Ishikawa (cell line): ENCODE measurements at regions not wholly inside any gene's neighbourhood (a gene's known extent, or its start where the extent isn't known, plus 50 kb on each side); places are given as distances from the start of the nearest gene placed in this dataset.
A peak's percentile ranks its signal among the peaks of the same experiment; 100 is the strongest.

Source experiments
- CEBPB ChIP-seq: IDR thresholded peaks from 2 replicates; pipeline ENCODE4 v1.6.1; 2012
- CREB1 ChIP-seq: IDR thresholded peaks from 2 replicates; pipeline ENCODE4 v1.6.1; 2012; ENCODE audit warnings: low read depth
- EGR1 ChIP-seq: IDR thresholded peaks from 2 replicates; pipeline ENCODE4 v1.6.1; 2012
- EP300 ChIP-seq: IDR thresholded peaks from 2 replicates; pipeline ENCODE4 v1.6.1; 2012; ENCODE audit warnings: borderline replicate concordance
- FOXM1 ChIP-seq: IDR thresholded peaks from 2 replicates; pipeline ENCODE4 v1.6.1; 2012; ENCODE audit warnings: low read depth, borderline replicate concordance
- NFIC ChIP-seq: IDR thresholded peaks from 2 replicates; pipeline ENCODE4 v1.6.1; 2012
- RAD21 ChIP-seq: IDR thresholded peaks from 2 replicates; pipeline ENCODE4 v1.6.1; 2012; ENCODE audit warnings: low read depth
- TAF1 ChIP-seq: IDR thresholded peaks from 2 replicates; pipeline ENCODE4 v1.6.1; 2012; ENCODE audit warnings: low read depth, mild to moderate bottlenecking
- TCF12 ChIP-seq: IDR thresholded peaks from 2 replicates; pipeline ENCODE4 v1.6.1; 2012; ENCODE audit warnings: low read depth
- TEAD4 ChIP-seq: IDR thresholded peaks from 2 replicates; pipeline ENCODE4 v1.6.1; 2012
- YY1 ChIP-seq: IDR thresholded peaks from 2 replicates; pipeline ENCODE4 v1.6.1; 2012; ENCODE audit warnings: low read depth
- ZBTB7A ChIP-seq: IDR thresholded peaks from 2 replicates; pipeline ENCODE4 v1.6.1; 2012; ENCODE audit warnings: low read depth
- TF ChIP-seq, protein P1 (sequence below): IDR thresholded peaks from 2 replicates; pipeline ENCODE4 v1.6.1; 2012; ENCODE audit warnings: low read depth, mild to moderate bottlenecking
- TF ChIP-seq, protein P2 (sequence below): IDR thresholded peaks from 2 replicates; pipeline ENCODE4 v1.6.1; 2012
- TF ChIP-seq, protein P3 (sequence below): IDR thresholded peaks from 2 replicates; pipeline ENCODE4 v1.6.1; 2012

DNA sequence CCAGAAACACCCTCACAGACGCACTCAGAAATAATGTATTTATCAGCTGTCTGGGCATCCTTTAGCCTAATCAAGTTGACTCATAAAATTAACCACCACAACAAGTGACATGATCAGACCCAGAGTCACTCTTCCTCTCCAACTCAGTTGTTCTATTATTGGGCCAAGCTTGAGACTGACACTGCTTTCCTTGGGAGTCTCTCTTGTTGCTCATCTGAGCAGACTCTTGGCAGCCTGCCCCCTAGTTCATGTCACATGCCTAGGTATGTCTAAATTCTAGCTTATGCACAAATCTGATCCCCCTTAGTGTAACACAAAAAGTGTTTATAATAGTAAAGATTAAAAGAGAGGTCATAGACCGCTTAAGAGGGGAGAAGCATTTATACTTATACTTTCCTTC lies 72.6 kb upstream of the ADAMTS3 start:
- no peak for TF ChIP-seq EGR1
- no peak for TF ChIP-seq NFIC
- no peak for TF ChIP-seq TEAD4
- TF ChIP-seq, protein P1, sequence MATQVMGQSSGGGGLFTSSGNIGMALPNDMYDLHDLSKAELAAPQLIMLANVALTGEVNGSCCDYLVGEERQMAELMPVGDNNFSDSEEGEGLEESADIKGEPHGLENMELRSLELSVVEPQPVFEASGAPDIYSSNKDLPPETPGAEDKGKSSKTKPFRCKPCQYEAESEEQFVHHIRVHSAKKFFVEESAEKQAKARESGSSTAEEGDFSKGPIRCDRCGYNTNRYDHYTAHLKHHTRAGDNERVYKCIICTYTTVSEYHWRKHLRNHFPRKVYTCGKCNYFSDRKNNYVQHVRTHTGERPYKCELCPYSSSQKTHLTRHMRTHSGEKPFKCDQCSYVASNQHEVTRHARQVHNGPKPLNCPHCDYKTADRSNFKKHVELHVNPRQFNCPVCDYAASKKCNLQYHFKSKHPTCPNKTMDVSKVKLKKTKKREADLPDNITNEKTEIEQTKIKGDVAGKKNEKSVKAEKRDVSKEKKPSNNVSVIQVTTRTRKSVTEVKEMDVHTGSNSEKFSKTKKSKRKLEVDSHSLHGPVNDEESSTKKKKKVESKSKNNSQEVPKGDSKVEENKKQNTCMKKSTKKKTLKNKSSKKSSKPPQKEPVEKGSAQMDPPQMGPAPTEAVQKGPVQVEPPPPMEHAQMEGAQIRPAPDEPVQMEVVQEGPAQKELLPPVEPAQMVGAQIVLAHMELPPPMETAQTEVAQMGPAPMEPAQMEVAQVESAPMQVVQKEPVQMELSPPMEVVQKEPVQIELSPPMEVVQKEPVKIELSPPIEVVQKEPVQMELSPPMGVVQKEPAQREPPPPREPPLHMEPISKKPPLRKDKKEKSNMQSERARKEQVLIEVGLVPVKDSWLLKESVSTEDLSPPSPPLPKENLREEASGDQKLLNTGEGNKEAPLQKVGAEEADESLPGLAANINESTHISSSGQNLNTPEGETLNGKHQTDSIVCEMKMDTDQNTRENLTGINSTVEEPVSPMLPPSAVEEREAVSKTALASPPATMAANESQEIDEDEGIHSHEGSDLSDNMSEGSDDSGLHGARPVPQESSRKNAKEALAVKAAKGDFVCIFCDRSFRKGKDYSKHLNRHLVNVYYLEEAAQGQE, result no peak
- TF ChIP-seq YY1, result no peak
- TF ChIP-seq, protein P2, sequence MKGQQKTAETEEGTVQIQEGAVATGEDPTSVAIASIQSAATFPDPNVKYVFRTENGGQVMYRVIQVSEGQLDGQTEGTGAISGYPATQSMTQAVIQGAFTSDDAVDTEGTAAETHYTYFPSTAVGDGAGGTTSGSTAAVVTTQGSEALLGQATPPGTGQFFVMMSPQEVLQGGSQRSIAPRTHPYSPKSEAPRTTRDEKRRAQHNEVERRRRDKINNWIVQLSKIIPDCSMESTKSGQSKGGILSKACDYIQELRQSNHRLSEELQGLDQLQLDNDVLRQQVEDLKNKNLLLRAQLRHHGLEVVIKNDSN, result no peak
- no peak for TF ChIP-seq TAF1
- no peak for TF ChIP-seq RAD21
- no peak for TF ChIP-seq CREB1
- TF ChIP-seq, protein P3, sequence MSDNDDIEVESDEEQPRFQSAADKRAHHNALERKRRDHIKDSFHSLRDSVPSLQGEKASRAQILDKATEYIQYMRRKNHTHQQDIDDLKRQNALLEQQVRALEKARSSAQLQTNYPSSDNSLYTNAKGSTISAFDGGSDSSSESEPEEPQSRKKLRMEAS, result no peak
- TF ChIP-seq FOXM1, result no peak
- TF ChIP-seq TCF12, result no peak
- TF ChIP-seq CEBPB, result no peak
- no peak for TF ChIP-seq ZBTB7A
- TF ChIP-seq EP300, result no peak

DNA sequence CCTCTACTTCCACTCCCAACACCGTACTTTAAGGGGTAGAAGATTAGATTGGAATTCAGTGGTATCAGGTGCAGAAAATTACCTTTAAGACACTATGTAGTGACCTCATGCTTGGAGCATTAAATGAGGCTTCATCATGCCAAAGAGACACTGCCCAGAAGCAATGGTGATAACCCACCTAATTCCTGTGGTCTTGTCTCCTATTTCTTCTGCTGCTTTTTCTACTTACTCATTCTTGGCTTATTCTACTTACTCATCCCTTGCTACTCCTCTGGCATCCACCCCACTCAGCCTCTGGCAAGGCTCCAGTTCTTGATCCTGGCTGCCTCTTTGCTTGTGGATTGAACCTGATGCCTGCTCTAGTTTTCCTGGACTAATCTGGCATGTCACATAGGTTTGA lies 62.3 kb upstream of the ADAMTS3 start:
- TF ChIP-seq NFIC (peak; percentile 43; the same call in 1 of the 2 replicates), EGR1 (no peak)

DNA sequence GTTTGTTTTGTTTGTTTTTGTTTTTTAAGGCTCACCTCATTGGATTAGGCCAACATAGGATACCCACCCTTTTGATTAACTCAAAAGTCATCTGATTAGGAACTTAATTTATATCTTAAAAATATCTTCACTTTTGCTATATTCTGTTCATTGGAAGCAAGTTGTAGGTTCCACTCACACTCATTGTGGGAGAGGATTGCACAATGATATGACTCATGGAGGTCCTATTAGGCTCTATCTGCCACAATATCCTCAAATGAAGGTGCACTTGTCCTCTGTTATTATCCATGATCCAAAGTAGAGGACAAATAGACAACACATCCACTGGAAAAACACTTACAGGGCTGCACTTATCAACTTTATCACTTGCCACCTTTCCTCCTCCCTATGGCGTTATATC lies 60.5 kb upstream of the ADAMTS3 start:
- TF ChIP-seq CEBPB (peak; percentile 49), TEAD4 (no peak)

DNA sequence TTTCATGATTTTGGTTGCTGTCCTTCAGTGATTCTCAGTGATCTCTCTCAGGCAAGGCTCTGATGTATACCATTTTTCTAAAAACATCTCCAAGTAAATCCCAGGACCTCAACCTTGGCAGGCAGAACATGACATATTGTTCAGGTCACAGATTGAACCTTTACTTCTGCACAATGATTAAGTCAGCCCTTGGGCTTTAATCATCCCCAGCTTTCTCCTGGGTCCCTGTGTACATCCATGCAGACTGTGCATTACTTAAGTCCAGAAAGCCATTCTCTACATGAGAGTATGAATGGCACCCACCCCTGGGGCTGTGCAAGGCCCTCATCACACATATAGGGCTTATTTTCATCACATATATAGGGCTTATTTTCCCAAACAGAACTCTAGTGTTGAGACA lies 58.7 kb upstream of the ADAMTS3 start:
- no peak for TF ChIP-seq TEAD4
- TF ChIP-seq EP300, result no peak
- no peak for TF ChIP-seq YY1
- TF ChIP-seq NFIC, result no peak
- TF ChIP-seq EGR1, result no peak
- no peak for TF ChIP-seq FOXM1
- no peak for TF ChIP-seq RAD21
- TF ChIP-seq, protein P1, result no peak
- no peak for TF ChIP-seq TCF12
- TF ChIP-seq ZBTB7A, result no peak
- TF ChIP-seq, protein P2, result no peak
- TF ChIP-seq, protein P3, result no peak
